Transverse colon (tissue), 3 donors: ENCODE measurements at regions not wholly inside any gene's neighbourhood (a gene's known extent, or its start where the extent isn't known, plus 50 kb on each side); places are given as distances from the start of the nearest gene placed in this dataset.

Source experiments
- POLR2A ChIP-seq: fragments of 450-650 bp; IDR thresholded peaks from one replicate; pipeline ENCODE4 v1.6.1; 2016; ENCODE audit warnings: antibody characterized with exemption, mild to moderate bottlenecking, moderate library complexity
- TF ChIP-seq, protein P1 (sequence below), 5 experiments: fragments of 200-600 bp in 3 of 5; fragments of 450-650 bp in 2 of 5; sonication (generic) in 3 of 5; IDR thresholded peaks; 1 replicate in 2 of 5; 2 replicates in 3 of 5; pipeline ENCODE4 v1.5.1; 2016 to 2017; ENCODE audit warnings: antibody characterized with exemption in 5 of 5, inconsistent platforms in 3 of 5, mild to moderate bottlenecking in 2 of 5, moderate library complexity in 1 of 5

DNA sequence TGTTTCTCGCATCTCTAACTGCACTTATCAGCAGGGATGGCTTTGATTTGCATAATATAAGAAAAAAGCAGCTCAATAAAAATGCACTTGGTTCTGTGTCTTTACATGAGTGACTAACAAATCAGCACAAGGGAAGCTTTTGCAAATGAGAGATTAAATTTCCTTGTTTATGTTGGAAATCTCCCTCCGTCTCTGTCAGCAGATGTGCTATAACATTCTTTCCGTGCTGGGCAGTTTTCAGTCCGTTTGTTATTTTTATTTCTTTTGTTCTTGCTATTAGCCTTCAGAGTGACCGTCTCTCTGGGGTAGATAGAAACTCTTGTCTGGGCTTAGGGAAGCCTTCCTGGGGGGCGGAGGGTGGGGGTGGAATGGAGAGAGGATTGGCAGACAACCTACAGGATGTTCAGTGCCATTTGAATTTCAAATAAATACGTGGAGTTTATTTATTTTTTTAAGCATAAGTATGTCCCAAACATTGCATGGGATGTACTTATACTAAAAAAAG, 96.0 kb downstream of the GATA3 start:
- TF ChIP-seq POLR2A: no peak
- TF ChIP-seq, protein P1, sequence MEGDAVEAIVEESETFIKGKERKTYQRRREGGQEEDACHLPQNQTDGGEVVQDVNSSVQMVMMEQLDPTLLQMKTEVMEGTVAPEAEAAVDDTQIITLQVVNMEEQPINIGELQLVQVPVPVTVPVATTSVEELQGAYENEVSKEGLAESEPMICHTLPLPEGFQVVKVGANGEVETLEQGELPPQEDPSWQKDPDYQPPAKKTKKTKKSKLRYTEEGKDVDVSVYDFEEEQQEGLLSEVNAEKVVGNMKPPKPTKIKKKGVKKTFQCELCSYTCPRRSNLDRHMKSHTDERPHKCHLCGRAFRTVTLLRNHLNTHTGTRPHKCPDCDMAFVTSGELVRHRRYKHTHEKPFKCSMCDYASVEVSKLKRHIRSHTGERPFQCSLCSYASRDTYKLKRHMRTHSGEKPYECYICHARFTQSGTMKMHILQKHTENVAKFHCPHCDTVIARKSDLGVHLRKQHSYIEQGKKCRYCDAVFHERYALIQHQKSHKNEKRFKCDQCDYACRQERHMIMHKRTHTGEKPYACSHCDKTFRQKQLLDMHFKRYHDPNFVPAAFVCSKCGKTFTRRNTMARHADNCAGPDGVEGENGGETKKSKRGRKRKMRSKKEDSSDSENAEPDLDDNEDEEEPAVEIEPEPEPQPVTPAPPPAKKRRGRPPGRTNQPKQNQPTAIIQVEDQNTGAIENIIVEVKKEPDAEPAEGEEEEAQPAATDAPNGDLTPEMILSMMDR (IDR thresholded peaks at IDR 0.05): no peak
